ENCODE measurements at regions not wholly inside any gene's neighbourhood (a gene's known extent, or its start where the extent isn't known, plus 50 kb on each side); places are given as distances from the start of the nearest gene placed in this dataset.

- TF ChIP-seq POLR2AphosphoS5 (IDR thresholded peaks at IDR 0.05; ENCODE audit: borderline replicate concordance, low read depth, low read length) (no peak), EZH2 (IDR thresholded peaks at IDR 0.05) (no peak), FOXP2 (optimal IDR thresholded peaks at IDR 0.05; ENCODE audit: control extremely low read depth, extremely low read length, insufficient read depth) (no peak)
Measured at GRCh38 chr13:77437267-77437666, 98.2 kb upstream of the SCEL start.
